HepG2 (cell line): ENCODE measurements at regions not wholly inside any gene's neighbourhood (a gene's known extent, or its start where the extent isn't known, plus 50 kb on each side); places are given as distances from the start of the nearest gene placed in this dataset.
A peak's percentile ranks its signal among the peaks of the same experiment; 100 is the strongest.

Source experiments
- ATAC-seq: fragments of 200-7000 bp; cut with Tn5 transposase; 3 replicates; pipeline ENCODE4 v1.9.1; 2020; ENCODE audit warnings: mild to moderate bottlenecking, moderate library complexity
- BruUV-seq: library from RNA; stranded (reverse); fragments of 400-500 nt; replicated peaks from 2 replicates; lab custom pipeline; 2021; lab: Mats Ljungman, UMichigan
- CTCF ChIA-PET: fragments of 300-600 bp; formaldehyde crosslinking; extraction: SDS; loops from one replicate; lab custom pipeline; 2021; ENCODE audit warnings: low total read pairs, inconsistent platforms, low intra/inter-chr PET ratio; lab: Yijun Ruan, JAX
- POLR2A ChIA-PET: fragments of 350-600 bp; sonication (Branson Sonifier 250); formaldehyde crosslinking; loops from one replicate; lab custom pipeline; 2020; ENCODE audit warnings: antibody characterized with exemption, inconsistent platforms; lab: Yijun Ruan, JAX
- DNase-seq: peaks from one replicate; pipeline ENCODE4 v3.0.0-alpha.2; 2015; ENCODE audit warnings: low spot score
- FAIRE-seq: peaks from 3 replicates; lab custom pipeline; 2011; peaks lifted over from hg19 to GRCh38; lab: Jason Lieb, UNC
- H2AFZ ChIP-seq: one replicate; pipeline ENCODE4 v1.6.1; 2011; ENCODE audit warnings: low read length, inconsistent platforms
- H3K27ac ChIP-seq: fragments of 300-600 bp; 3 replicates; pipeline ENCODE4 v1.8.0; 2011; ENCODE audit warnings: mixed run types, mild to moderate bottlenecking, mixed read lengths, low read length, inconsistent platforms; ENCODE audit not compliant: insufficient read depth; ENCODE audit errors: extremely low read length
- H3K27me3 ChIP-seq, 2 experiments: fragments of 200-600 bp in 1 of 2; 2 replicates in 1 of 2; 3 replicates in 1 of 2; pipeline versions ENCODE4 v1.6.0 to v1.8.0; 2011; ENCODE audit warnings: low read length in 2 of 2, mild to moderate bottlenecking in 2 of 2, moderate library complexity in 2 of 2, inconsistent platforms in 1 of 2; ENCODE audit not compliant: insufficient read depth in 2 of 2, control insufficient read depth in 1 of 2
- H3K36me3 ChIP-seq, 2 experiments: fragments of 200-600 bp in 1 of 2; replicated peaks in 1 of 2; 2 replicates in 1 of 2; 3 replicates in 1 of 2; pipeline versions ENCODE4 v1.5.1 to v1.8.0; 2011; ENCODE audit warnings: low read length in 2 of 2, inconsistent platforms in 1 of 2; ENCODE audit not compliant: insufficient read depth in 2 of 2, control insufficient read depth in 1 of 2
- H3K4me1 ChIP-seq: 2 replicates; pipeline ENCODE4 v1.5.1; 2012; ENCODE audit warnings: low read length, inconsistent platforms; ENCODE audit not compliant: insufficient read depth
- H3K4me2 ChIP-seq: 2 replicates; pipeline ENCODE4 v1.6.0; 2011; ENCODE audit warnings: low read depth, low read length, inconsistent platforms
- H3K4me3 ChIP-seq, 3 experiments: fragments of 200-600 bp in 1 of 3; sonication (generic), shearing (Covaris generic) in 1 of 3; replicated peaks in 1 of 3; 2 replicates each; pipeline ENCODE4 v1.5.1; 2011 to 2016; ENCODE audit warnings: low read length in 3 of 3, inconsistent platforms in 2 of 3, low read depth in 2 of 3, mild to moderate bottlenecking in 2 of 3, control low read depth in 1 of 3, mixed read lengths in 1 of 3; ENCODE audit not compliant: insufficient read depth in 1 of 3
- H3K79me2 ChIP-seq: one replicate; pipeline ENCODE4 v1.6.1; 2011; ENCODE audit warnings: low read length, inconsistent platforms; ENCODE audit not compliant: insufficient read depth
- H3K9ac ChIP-seq: 2 replicates; pipeline ENCODE4 v1.6.0; 2011; ENCODE audit warnings: mild to moderate bottlenecking, low read depth, low read length, inconsistent platforms; ENCODE audit not compliant: insufficient read depth
- H3K9me3 ChIP-seq: 2 replicates; pipeline ENCODE4 v1.5.1; 2012; ENCODE audit warnings: mild to moderate bottlenecking, low read length
- H4K20me1 ChIP-seq: 2 replicates; pipeline ENCODE4 v1.6.0; 2011; ENCODE audit warnings: inconsistent platforms, mild to moderate bottlenecking, low read length, moderate library complexity; ENCODE audit not compliant: insufficient read depth
- CREM ChIP-seq, 2 experiments: sonication (generic) in 1 of 2; formaldehyde crosslinking in 1 of 2; IDR thresholded peaks; 2 replicates each; pipeline versions ENCODE4 v1.4.0 to v1.6.1; 2016 to 2020; ENCODE audit warnings: antibody characterized with exemption in 1 of 2, mild to moderate bottlenecking in 1 of 2, missing genetic modification reagents in 1 of 2
- GTF3A ChIP-seq: sonication (generic); formaldehyde crosslinking; conservative IDR thresholded peaks from 2 replicates; pipeline ENCODE4 v1.4.0; 2020; ENCODE audit warnings: mild to moderate bottlenecking, missing genetic modification reagents
- HDAC2 ChIP-seq: sonication (generic); formaldehyde crosslinking; IDR thresholded peaks from 2 replicates; pipeline ENCODE4 v1.4.0; 2020; ENCODE audit warnings: missing genetic modification reagents
- HNF4G ChIP-seq, 2 experiments: sonication (generic) in 1 of 2; formaldehyde crosslinking in 1 of 2; IDR thresholded peaks; 2 replicates each; pipeline versions ENCODE4 v1.4.0 to v1.6.1; 2011 to 2020; ENCODE audit warnings: borderline replicate concordance in 2 of 2, low read depth in 2 of 2, mild to moderate bottlenecking in 2 of 2, low read length in 1 of 2, missing genetic modification reagents in 1 of 2, moderate library complexity in 1 of 2
- MAFF ChIP-seq: IDR thresholded peaks from 2 replicates; pipeline ENCODE4 v1.6.1; 2011; ENCODE audit warnings: low read depth, low read length, improper control_type of control experiment
- TOE1 ChIP-seq: sonication (generic); formaldehyde crosslinking; IDR thresholded peaks from 2 replicates; pipeline ENCODE4 v1.4.0; 2020; ENCODE audit warnings: mild to moderate bottlenecking, missing genetic modification reagents
- ZEB1 ChIP-seq: IDR thresholded peaks from 2 replicates; pipeline ENCODE4 v1.6.1; 2012; ENCODE audit warnings: mild to moderate bottlenecking, low read depth, inconsistent platforms; ENCODE audit not compliant: insufficient replicate concordance
- ZNF468 ChIP-seq: sonication (generic); formaldehyde crosslinking; IDR thresholded peaks from 2 replicates; pipeline ENCODE4 v1.8.0; 2022; ENCODE audit warnings: mild to moderate bottlenecking, moderate library complexity, missing genetic modification reagents
- ZNF720 ChIP-seq: sonication (generic); formaldehyde crosslinking; IDR thresholded peaks from 2 replicates; pipeline ENCODE4 v1.4.0; 2020; ENCODE audit warnings: missing genetic modification reagents
- ZNF883 ChIP-seq: sonication (generic); formaldehyde crosslinking; IDR thresholded peaks from 2 replicates; pipeline ENCODE4 v1.5.1; 2020; ENCODE audit warnings: mild to moderate bottlenecking, missing genetic modification reagents; ENCODE audit errors: not compliant biosample characterization
- WGBS: methylation state at CpG from one replicate; pipeline ENCODE4 v1.1.6; 2017; ENCODE audit warnings: low lambda C conversion rate; 5-methylcytosine and 5-hydroxymethylcytosine counted together
- in situ Hi-C: cut with HindIII; loops from 2 replicates; pipeline ENCODE4 v1.10.0; 2017; ENCODE audit warnings: low pct_unique_long_range_greater_than_20kb; ENCODE audit not compliant: extremely low pct_ligation_motif_present
- intact Hi-C: fragments of 100-400 bp; cut with micrococcal nuclease; formaldehyde crosslinking; loops from one replicate; pipeline ENCODE4 v1.10.0; 2022; ENCODE audit not compliant: unreplicated experiment
- TF ChIP-seq, protein P1 (sequence below): sonication (generic); formaldehyde crosslinking; conservative IDR thresholded peaks from 2 replicates; pipeline ENCODE4 v1.4.0; 2020; ENCODE audit warnings: missing genetic modification reagents
- TF ChIP-seq, protein P2 (sequence below): sonication (generic); formaldehyde crosslinking; IDR thresholded peaks from 2 replicates; pipeline ENCODE4 v1.8.0; 2022; ENCODE audit warnings: mild to moderate bottlenecking, missing genetic modification reagents; ENCODE audit not compliant: insufficient replicate concordance
- TF ChIP-seq, protein P3 (sequence below): conservative IDR thresholded peaks from 2 replicates; pipeline ENCODE4 v1.6.1; 2018; ENCODE audit warnings: missing genetic modification reagents
- TF ChIP-seq, protein P4 (sequence below): sonication (generic); formaldehyde crosslinking; IDR thresholded peaks from 2 replicates; pipeline ENCODE4 v1.8.1; 2023; ENCODE audit warnings: mild to moderate bottlenecking, inconsistent platforms, moderate library complexity, missing genetic modification reagents, borderline replicate concordance
- TF ChIP-seq, protein P5 (sequence below): sonication (generic); formaldehyde crosslinking; IDR thresholded peaks from 2 replicates; pipeline ENCODE4 v1.5.1; 2020; ENCODE audit warnings: missing genetic modification reagents, mild to moderate bottlenecking, borderline replicate concordance

DNA sequence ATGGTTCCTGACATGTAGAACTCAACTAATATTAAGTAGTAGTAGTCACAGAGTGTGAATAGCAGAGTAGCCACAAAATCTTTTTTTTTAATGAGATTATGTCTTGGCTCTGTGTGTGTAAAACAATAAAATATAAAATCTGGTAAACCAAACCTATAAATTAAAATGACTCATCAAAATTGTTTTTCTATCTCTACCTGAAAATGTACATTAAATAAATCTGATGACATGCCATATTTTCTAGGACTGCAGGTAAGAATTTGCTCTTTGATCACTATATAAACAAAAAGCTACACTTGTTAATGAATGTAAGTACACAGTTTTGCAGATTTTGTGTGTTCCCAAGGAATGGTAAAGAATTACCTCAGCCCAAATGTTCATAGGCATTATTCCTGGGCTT lies 1231.5 kb downstream of the JRKL start (continued):
- TF ChIP-seq, protein P1, sequence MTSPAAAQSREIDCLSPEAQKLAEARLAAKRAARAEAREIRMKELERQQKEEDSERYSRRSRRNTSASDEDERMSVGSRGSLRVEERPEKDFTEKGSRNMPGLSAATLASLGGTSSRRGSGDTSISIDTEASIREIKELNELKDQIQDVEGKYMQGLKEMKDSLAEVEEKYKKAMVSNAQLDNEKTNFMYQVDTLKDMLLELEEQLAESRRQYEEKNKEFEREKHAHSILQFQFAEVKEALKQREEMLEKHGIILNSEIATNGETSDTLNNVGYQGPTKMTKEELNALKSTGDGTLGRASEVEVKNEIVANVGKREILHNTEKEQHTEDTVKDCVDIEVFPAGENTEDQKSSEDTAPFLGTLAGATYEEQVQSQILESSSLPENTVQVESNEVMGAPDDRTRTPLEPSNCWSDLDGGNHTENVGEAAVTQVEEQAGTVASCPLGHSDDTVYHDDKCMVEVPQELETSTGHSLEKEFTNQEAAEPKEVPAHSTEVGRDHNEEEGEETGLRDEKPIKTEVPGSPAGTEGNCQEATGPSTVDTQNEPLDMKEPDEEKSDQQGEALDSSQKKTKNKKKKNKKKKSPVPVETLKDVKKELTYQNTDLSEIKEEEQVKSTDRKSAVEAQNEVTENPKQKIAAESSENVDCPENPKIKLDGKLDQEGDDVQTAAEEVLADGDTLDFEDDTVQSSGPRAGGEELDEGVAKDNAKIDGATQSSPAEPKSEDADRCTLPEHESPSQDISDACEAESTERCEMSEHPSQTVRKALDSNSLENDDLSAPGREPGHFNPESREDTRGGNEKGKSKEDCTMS (CRISPR knock-in tag) = no peak
- TF ChIP-seq ZNF883 (no peak), MAFF (peak; percentile 19; the same call in 1 of the 2 replicates), CREM (IDR thresholded peaks at IDR 0.05) (no peak), CREM (CRISPR knock-in tag; IDR thresholded peaks at IDR 0.05) (no peak), HDAC2 (no peak), GTF3A (no peak), ZNF720 (CRISPR knock-in tag) (no peak), ZEB1 (no peak)
- TF ChIP-seq, protein P2, sequence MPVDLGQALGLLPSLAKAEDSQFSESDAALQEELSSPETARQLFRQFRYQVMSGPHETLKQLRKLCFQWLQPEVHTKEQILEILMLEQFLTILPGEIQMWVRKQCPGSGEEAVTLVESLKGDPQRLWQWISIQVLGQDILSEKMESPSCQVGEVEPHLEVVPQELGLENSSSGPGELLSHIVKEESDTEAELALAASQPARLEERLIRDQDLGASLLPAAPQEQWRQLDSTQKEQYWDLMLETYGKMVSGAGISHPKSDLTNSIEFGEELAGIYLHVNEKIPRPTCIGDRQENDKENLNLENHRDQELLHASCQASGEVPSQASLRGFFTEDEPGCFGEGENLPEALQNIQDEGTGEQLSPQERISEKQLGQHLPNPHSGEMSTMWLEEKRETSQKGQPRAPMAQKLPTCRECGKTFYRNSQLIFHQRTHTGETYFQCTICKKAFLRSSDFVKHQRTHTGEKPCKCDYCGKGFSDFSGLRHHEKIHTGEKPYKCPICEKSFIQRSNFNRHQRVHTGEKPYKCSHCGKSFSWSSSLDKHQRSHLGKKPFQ (CRISPR knock-in tag) = no peak

DNA sequence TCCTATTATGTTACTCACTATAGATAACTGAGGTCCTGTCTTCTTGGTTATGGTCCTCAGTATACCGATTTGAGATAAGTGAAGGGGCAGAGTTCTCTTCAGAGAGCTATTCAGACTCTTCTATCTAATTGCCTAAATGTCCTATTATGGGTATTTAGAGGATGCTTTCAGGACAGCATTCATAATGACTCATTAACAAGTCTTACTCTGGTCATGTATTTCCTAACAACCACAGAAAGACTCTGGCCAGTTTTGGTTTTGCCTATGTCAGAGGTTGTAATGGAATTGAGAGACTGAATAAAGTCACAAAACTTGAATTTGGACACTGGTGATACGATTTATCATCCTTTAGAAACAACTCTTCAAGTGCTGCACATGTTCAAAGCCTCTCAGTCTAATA lies 1233.0 kb downstream of the JRKL start:
- H3K4me2 ChIP-seq = no peak overlapping the region
- in situ Hi-C loops = no loop called here
- H3K4me3 ChIP-seq = no peak overlapping the region
- H3K36me3 ChIP-seq = no peaks in the 10 kb centered on the region
- H3K9ac ChIP-seq = no peak overlapping the region
- no peaks in the 10 kb centered on the region for H4K20me1 ChIP-seq
- intact Hi-C loops = no loop called here
- ChIA-PET CTCF (no interaction called here), POLR2A (no interaction called here)
- no peak overlapping the region for H2AFZ ChIP-seq
- DNase-seq (no peak), FAIRE-seq (no peak), ATAC-seq (no peak)
- 6% methylated on average over 2 of the region's 2 CpGs for WGBS
- H3K79me2 ChIP-seq = no peaks in the 10 kb centered on the region
- H3K9me3 ChIP-seq = peaks cover 10% of the 10 kb centered on the region; the same call in 1 of the 2 replicates
- no peaks in the 10 kb centered on the region for H3K4me1 ChIP-seq
- BruUV-seq = no TSS peak
- H3K27me3 ChIP-seq = no peaks in the 10 kb centered on the region
- no peak overlapping the region for H3K27ac ChIP-seq
- TF ChIP-seq HNF4G (IDR thresholded peaks at IDR 0.05; ENCODE audit: borderline replicate concordance, low read depth, low read length) (no peak), HNF4G (CRISPR knock-in tag; IDR thresholded peaks at IDR 0.05; ENCODE audit: borderline replicate concordance, low read depth) (no peak), TOE1 (no peak), ZNF468 (no peak)
- TF ChIP-seq, protein P3, sequence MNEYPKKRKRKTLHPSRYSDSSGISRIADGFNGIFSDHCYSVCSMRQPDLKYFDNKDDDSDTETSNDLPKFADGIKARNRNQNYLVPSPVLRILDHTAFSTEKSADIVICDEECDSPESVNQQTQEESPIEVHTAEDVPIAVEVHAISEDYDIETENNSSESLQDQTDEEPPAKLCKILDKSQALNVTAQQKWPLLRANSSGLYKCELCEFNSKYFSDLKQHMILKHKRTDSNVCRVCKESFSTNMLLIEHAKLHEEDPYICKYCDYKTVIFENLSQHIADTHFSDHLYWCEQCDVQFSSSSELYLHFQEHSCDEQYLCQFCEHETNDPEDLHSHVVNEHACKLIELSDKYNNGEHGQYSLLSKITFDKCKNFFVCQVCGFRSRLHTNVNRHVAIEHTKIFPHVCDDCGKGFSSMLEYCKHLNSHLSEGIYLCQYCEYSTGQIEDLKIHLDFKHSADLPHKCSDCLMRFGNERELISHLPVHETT = no peak
- TF ChIP-seq, protein P4, sequence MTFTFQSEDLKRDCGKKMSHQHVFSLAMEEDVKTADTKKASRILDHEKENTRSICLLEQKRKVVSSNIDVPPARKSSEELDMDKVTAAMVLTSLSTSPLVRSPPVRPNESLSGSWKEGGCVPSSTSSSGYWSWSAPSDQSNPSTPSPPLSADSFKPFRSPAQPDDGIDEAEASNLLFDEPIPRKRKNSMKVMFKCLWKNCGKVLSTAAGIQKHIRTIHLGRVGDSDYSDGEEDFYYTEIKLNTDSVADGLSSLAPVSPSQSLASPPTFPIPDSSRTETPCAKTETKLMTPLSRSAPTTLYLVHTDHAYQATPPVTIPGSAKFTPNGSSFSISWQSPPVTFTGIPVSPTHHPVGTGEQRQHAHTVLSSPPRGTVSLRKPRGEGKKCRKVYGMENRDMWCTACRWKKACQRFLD = no peak
- TF ChIP-seq, protein P5, sequence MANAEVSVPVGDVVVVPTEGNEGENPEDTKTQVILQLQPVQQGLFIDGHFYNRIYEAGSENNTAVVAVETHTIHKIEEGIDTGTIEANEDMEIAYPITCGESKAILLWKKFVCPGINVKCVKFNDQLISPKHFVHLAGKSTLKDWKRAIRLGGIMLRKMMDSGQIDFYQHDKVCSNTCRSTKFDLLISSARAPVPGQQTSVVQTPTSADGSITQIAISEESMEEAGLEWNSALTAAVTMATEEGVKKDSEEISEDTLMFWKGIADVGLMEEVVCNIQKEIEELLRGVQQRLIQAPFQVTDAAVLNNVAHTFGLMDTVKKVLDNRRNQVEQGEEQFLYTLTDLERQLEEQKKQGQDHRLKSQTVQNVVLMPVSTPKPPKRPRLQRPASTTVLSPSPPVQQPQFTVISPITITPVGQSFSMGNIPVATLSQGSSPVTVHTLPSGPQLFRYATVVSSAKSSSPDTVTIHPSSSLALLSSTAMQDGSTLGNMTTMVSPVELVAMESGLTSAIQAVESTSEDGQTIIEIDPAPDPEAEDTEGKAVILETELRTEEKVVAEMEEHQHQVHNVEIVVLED (CRISPR knock-in tag) = no peak
